B cell (primary cell): ENCODE measurements at regions not wholly inside any gene's neighbourhood (a gene's known extent, or its start where the extent isn't known, plus 50 kb on each side); places are given as distances from the start of the nearest gene placed in this dataset.

ENCODE experiments used
- ATAC-seq: fragments of 200-7000 bp; cut with Tn5 transposase; one replicate; pipeline ENCODE4 v1.10.0; 2021; ENCODE audit warnings: low read depth, mild to moderate bottlenecking, moderate number of reproducible peaks, moderate library complexity
- CTCF ChIA-PET: fragments of 350-600 bp; sonication (Branson Sonifier 250); formaldehyde crosslinking; loops from one replicate; lab custom pipeline; 2021; ENCODE audit warnings: antibody characterized with exemption, inconsistent platforms; lab: Charles Lee
- POLR2A ChIA-PET: fragments of 350-600 bp; sonication (Branson Sonifier 250); formaldehyde crosslinking; loops from one replicate; lab custom pipeline; 2021; ENCODE audit warnings: antibody characterized with exemption; lab: Charles Lee
- DNase-seq: peaks from one replicate; pipeline ENCODE4 v3.0.0; 2013
- H2AFZ ChIP-seq: 2 replicates; pipeline ENCODE4 v1.6.1; 2012; ENCODE audit warnings: mild to moderate bottlenecking, low read depth, low read length; ENCODE audit not compliant: insufficient read depth, poor library complexity, severe bottlenecking
- H3K27ac ChIP-seq, 2 donors: 1 replicate in 1 of 2; 2 replicates in 1 of 2; pipeline ENCODE4 v1.5.1; 2012 to 2013; ENCODE audit warnings: low read length in 2 of 2, mild to moderate bottlenecking in 2 of 2, moderate library complexity in 1 of 2
- H3K27me3 ChIP-seq, 4 experiments: fragments of 200-600 bp in 1 of 4; sonication (generic) in 1 of 4; replicated peaks in 1 of 4; 1 replicate in 2 of 4; 2 replicates in 2 of 4; pipeline versions ENCODE4 v1.6.1 to v1.7.0; 2013 to 2016; ENCODE audit warnings: low read length in 3 of 4, mild to moderate bottlenecking in 2 of 4, mixed read lengths in 1 of 4, moderate library complexity in 1 of 4; ENCODE audit not compliant: insufficient read depth in 4 of 4, control insufficient read depth in 3 of 4; ENCODE audit errors: control extremely low read depth in 1 of 4
- H3K36me3 ChIP-seq, 2 experiments: replicated peaks in 1 of 2; 1 replicate in 1 of 2; 2 replicates in 1 of 2; pipeline versions ENCODE4 v1.6.1 to v1.7.1; 2013; ENCODE audit warnings: low read length in 1 of 2; ENCODE audit not compliant: insufficient read depth in 2 of 2, control insufficient read depth in 1 of 2; ENCODE audit errors: control extremely low read depth in 1 of 2, extremely low read depth in 1 of 2
- H3K4me1 ChIP-seq, 2 donors: fragments of 200-600 bp in 1 of 2; sonication (generic) in 1 of 2; 1 replicate in 1 of 2; 2 replicates in 1 of 2; pipeline versions ENCODE4 v1.5.1 to v1.6.1; 2013 to 2017; ENCODE audit warnings: low read length in 2 of 2; ENCODE audit not compliant: control insufficient read depth in 2 of 2, insufficient read depth in 2 of 2
- H3K4me2 ChIP-seq: replicated peaks from 2 replicates; pipeline ENCODE3; 2012; ENCODE audit warnings: mild to moderate bottlenecking, low read depth, low read length; ENCODE audit not compliant: poor library complexity, severe bottlenecking
- H3K4me3 ChIP-seq, 5 experiments: fragments of 200-600 bp in 1 of 5; sonication (generic) in 1 of 5; 1 replicate in 3 of 5; 2 replicates in 2 of 5; pipeline versions ENCODE4 v1.5.1 to v1.7.0; 2011 to 2016; ENCODE audit warnings: low read length in 4 of 5, mild to moderate bottlenecking in 4 of 5, low read depth in 2 of 5, control low read depth in 1 of 5, moderate library complexity in 1 of 5; ENCODE audit not compliant: insufficient read depth in 1 of 5; ENCODE audit errors: control extremely low read depth in 1 of 5, extremely low read depth in 1 of 5
- H3K79me2 ChIP-seq: fragments of 200-600 bp; sonication (generic); one replicate; pipeline ENCODE4 v1.6.0; 2016; ENCODE audit warnings: low read length; ENCODE audit not compliant: control insufficient read depth, insufficient read depth
- H3K9ac ChIP-seq: fragments of 200-600 bp; sonication (generic); 2 replicates; pipeline ENCODE4 v1.6.1; 2017; ENCODE audit warnings: mild to moderate bottlenecking, low read length, moderate library complexity
- H3K9me3 ChIP-seq, 3 donors: one replicate each; pipeline versions ENCODE4 v1.6.1 to v1.7.1; 2013; ENCODE audit warnings: low read length in 2 of 3; ENCODE audit not compliant: control insufficient read depth in 2 of 3, insufficient read depth in 1 of 3; ENCODE audit errors: control extremely low read depth in 1 of 3
- H4K20me1 ChIP-seq: 2 replicates; pipeline ENCODE4 v1.6.0; 2012; ENCODE audit warnings: mild to moderate bottlenecking, low read length; ENCODE audit not compliant: insufficient read depth, control insufficient read depth, poor library complexity, severe bottlenecking
- H3K27ac Mint-ChIP-seq: one replicate; pipeline ENCODE4 v1.8.0; 2021; ENCODE audit warnings: mixed read lengths
- H3K27me3 Mint-ChIP-seq: one replicate; pipeline ENCODE4 v1.8.0; 2021; ENCODE audit warnings: mixed read lengths
- H3K4me1 Mint-ChIP-seq: one replicate; pipeline ENCODE4 v1.8.0; 2021; ENCODE audit warnings: mixed read lengths
- H3K4me3 Mint-ChIP-seq: one replicate; pipeline ENCODE4 v1.8.0; 2021; ENCODE audit warnings: mixed read lengths
- H3K9me3 Mint-ChIP-seq: one replicate; pipeline ENCODE4 v1.8.0; 2022; ENCODE audit warnings: mixed read lengths; ENCODE audit not compliant: insufficient read depth
- CTCF ChIP-seq: fragments of 200-600 bp; IDR thresholded peaks from one replicate; pipeline ENCODE4 v1.8.0; 2022; ENCODE audit warnings: antibody characterized with exemption, mild to moderate bottlenecking
- EZH2 ChIP-seq: IDR thresholded peaks from 2 replicates; pipeline ENCODE4 v1.6.1; 2012; ENCODE audit warnings: borderline replicate concordance, low read depth, mild to moderate bottlenecking, moderate library complexity, low read length; ENCODE audit not compliant: insufficient read depth, poor library complexity, severe bottlenecking
- WGBS: methylation state at CpG from one replicate; pipeline ENCODE4 v1.1.5; 2013; ENCODE audit warnings: missing lambda C conversion rate; ENCODE audit not compliant: insufficient coverage; 5-methylcytosine and 5-hydroxymethylcytosine counted together
- intact Hi-C: fragments of 100-400 bp; cut with micrococcal nuclease; formaldehyde crosslinking; loops from one replicate; pipeline ENCODE4 v1.10.0; 2022

GRCh38 chr11:45391168-45391850, 105.2 kb upstream of the SYT13 start:
- Histone ChIP-seq H3K4me3 (no peak overlapping the region), H3K4me2 (no peak overlapping the region), H3K9ac (no peak overlapping the region), H3K9me3 (no peaks in the 10 kb centered on the region), H4K20me1 (no peaks in the 10 kb centered on the region), H3K36me3 (no peaks in the 10 kb centered on the region), H3K79me2 (no peaks in the 10 kb centered on the region), H2AFZ (no peak overlapping the region), H3K27ac (no peak overlapping the region), H3K4me1 (no peaks in the 10 kb centered on the region), H3K27me3 (peaks cover 0 to 7% (median 0%) of the 10 kb centered on the region in 4 experiments)
- Mint-ChIP-seq H3K4me3 (no peak overlapping the region), H3K27me3 (peaks cover 35% of the 10 kb centered on the region), H3K4me1 (no peaks in the 10 kb centered on the region), H3K9me3 (no peaks in the 10 kb centered on the region), H3K27ac (no peak overlapping the region)
- DNase-seq: no peak
- 92% methylated on average over 6 of the region's 9 CpGs for WGBS
- intact Hi-C loops: no loop called here
- CTCF ChIA-PET: no interaction called here
- no peak for ATAC-seq
- TF ChIP-seq EZH2 (no peak), CTCF (no peak)
- POLR2A ChIA-PET: no interaction called here

- Histone ChIP-seq H3K9ac (no peak overlapping the region), H3K27me3 (peaks cover 0 to 6% (median 0%) of the 10 kb centered on the region in 4 experiments), H4K20me1 (no peaks in the 10 kb centered on the region), H3K4me2 (no peak overlapping the region), H3K4me1 (no peaks in the 10 kb centered on the region), H3K27ac (no peak overlapping the region), H3K79me2 (no peaks in the 10 kb centered on the region), H3K36me3 (no peaks in the 10 kb centered on the region), H3K4me3 (no peak overlapping the region), H3K9me3 (no peaks in the 10 kb centered on the region), H2AFZ (no peak overlapping the region)
- TF ChIP-seq EZH2 (no peak), CTCF (no peak)
- H3K4me3 Mint-ChIP-seq: no peak overlapping the region
- DNase-seq: no peak
- H3K27ac Mint-ChIP-seq: no peak overlapping the region
- H3K4me1 Mint-ChIP-seq: no peaks in the 10 kb centered on the region
- CTCF ChIA-PET: interaction anchor here (0.6 kb wide), 1 partner anchor 944 kb away, joined by 3 read pairs; no protein-coding TSS in a partner anchor
- no peak for ATAC-seq
- intact Hi-C loops: no loop called here
- H3K9me3 Mint-ChIP-seq: no peaks in the 10 kb centered on the region
- 88% methylated on average over 4 of the region's 5 CpGs for whole genome bisulfite sequencing
- POLR2A ChIA-PET: no interaction called here
- peaks cover 32% of the 10 kb centered on the region for H3K27me3 Mint-ChIP-seq
Observed at GRCh38 chr11:45390407-45390806, 104.3 kb upstream of the SYT13 start.
